CD14-positive monocyte (primary cell): ENCODE measurements at regions not wholly inside any gene's neighbourhood (a gene's known extent, or its start where the extent isn't known, plus 50 kb on each side); places are given as distances from the start of the nearest gene placed in this dataset.

ENCODE experiments used
- DNase-seq, 3 donors: peaks; one replicate each; pipeline ENCODE4 v3.0.0-alpha.2; 2011 to 2022
- H2AFZ ChIP-seq: 2 replicates; pipeline ENCODE4 v1.6.0; 2012; ENCODE audit warnings: mild to moderate bottlenecking, low read depth, low read length, inconsistent platforms; ENCODE audit not compliant: insufficient read depth, poor library complexity, severe bottlenecking
- H3K27ac ChIP-seq, 2 donors: 1 replicate in 1 of 2; 2 replicates in 1 of 2; pipeline ENCODE4 v1.5.1; 2012 to 2013; ENCODE audit warnings: low read length in 2 of 2, control low read depth in 1 of 2, inconsistent platforms in 1 of 2, low read depth in 1 of 2, mild to moderate bottlenecking in 1 of 2
- H3K27me3 ChIP-seq, 2 donors: one replicate each; pipeline versions ENCODE4 v1.6.0 to v1.6.1; 2011 to 2013; ENCODE audit warnings: low read length in 2 of 2; ENCODE audit not compliant: control insufficient read depth in 2 of 2, insufficient read depth in 2 of 2
- H3K36me3 ChIP-seq, 2 donors: replicated peaks in 1 of 2; 1 replicate in 1 of 2; 2 replicates in 1 of 2; pipeline versions ENCODE4 v1.5.1 to v1.6.1; 2012 to 2013; ENCODE audit warnings: low read length in 2 of 2, control low read depth in 1 of 2, inconsistent platforms in 1 of 2, mild to moderate bottlenecking in 1 of 2; ENCODE audit not compliant: insufficient read depth in 2 of 2, control insufficient read depth in 1 of 2
- H3K4me1 ChIP-seq, 2 donors: 1 replicate in 1 of 2; 2 replicates in 1 of 2; pipeline versions ENCODE4 v1.5.1 to v1.6.1; 2012 to 2013; ENCODE audit warnings: low read length in 2 of 2, control low read depth in 1 of 2, inconsistent platforms in 1 of 2, mild to moderate bottlenecking in 1 of 2, moderate library complexity in 1 of 2; ENCODE audit not compliant: insufficient read depth in 2 of 2, control insufficient read depth in 1 of 2
- H3K4me2 ChIP-seq: replicated peaks from 2 replicates; pipeline ENCODE3; 2012; ENCODE audit warnings: low read length, moderate library complexity, mild to moderate bottlenecking; ENCODE audit not compliant: poor library complexity, severe bottlenecking; ENCODE audit errors: extremely low read depth
- H3K4me3 ChIP-seq, 3 experiments: fragments of 200-600 bp in 1 of 3; sonication (generic) in 1 of 3; replicated peaks in 1 of 3; 1 replicate in 2 of 3; 2 replicates in 1 of 3; pipeline ENCODE4 v1.5.1; 2011 to 2013; ENCODE audit warnings: low read length in 3 of 3, mild to moderate bottlenecking in 3 of 3, control low read depth in 2 of 3, low read depth in 2 of 3, inconsistent platforms in 1 of 3, moderate library complexity in 1 of 3
- H3K79me2 ChIP-seq: 2 replicates; pipeline ENCODE4 v1.6.0; 2012; ENCODE audit warnings: mild to moderate bottlenecking, control low read depth, inconsistent platforms, low read length, moderate library complexity; ENCODE audit not compliant: insufficient read depth
- H3K9ac ChIP-seq: 2 replicates; pipeline ENCODE4 v1.6.0; 2017; ENCODE audit warnings: low read length, mild to moderate bottlenecking; ENCODE audit not compliant: insufficient read depth, poor library complexity, severe bottlenecking
- H3K9me3 ChIP-seq, 2 donors: replicated peaks in 1 of 2; 1 replicate in 1 of 2; 2 replicates in 1 of 2; pipeline versions ENCODE4 v1.5.1 to v1.6.1; 2012 to 2013; ENCODE audit warnings: low read length in 2 of 2, control low read depth in 1 of 2; ENCODE audit not compliant: control insufficient read depth in 1 of 2, insufficient read depth in 1 of 2
- H4K20me1 ChIP-seq: 2 replicates; pipeline ENCODE4 v1.6.0; 2012; ENCODE audit warnings: mild to moderate bottlenecking, low read length, control low read depth, moderate library complexity; ENCODE audit not compliant: insufficient read depth
- H3K27ac Mint-ChIP-seq, 7 donors: one replicate each; pipeline ENCODE4 v1.8.0; 2020; ENCODE audit warnings: mild to moderate bottlenecking in 7 of 7, mixed read lengths in 7 of 7, moderate library complexity in 6 of 7, inconsistent platforms in 2 of 7
- H3K27me3 Mint-ChIP-seq, 3 donors: one replicate each; pipeline ENCODE4 v1.8.0; 2021 to 2022; ENCODE audit warnings: low read depth in 3 of 3, mild to moderate bottlenecking in 3 of 3, mixed read lengths in 3 of 3, moderate library complexity in 3 of 3, inconsistent platforms in 1 of 3
- H3K36me3 Mint-ChIP-seq, 2 donors: one replicate each; pipeline ENCODE4 v1.8.0; 2020; ENCODE audit warnings: mixed read lengths in 2 of 2, inconsistent platforms in 1 of 2, mild to moderate bottlenecking in 1 of 2
- H3K4me1 Mint-ChIP-seq: one replicate; pipeline ENCODE4 v1.8.0; 2020; ENCODE audit warnings: mild to moderate bottlenecking, mixed read lengths
- H3K4me3 Mint-ChIP-seq, 2 donors: one replicate each; pipeline ENCODE4 v1.8.0; 2020; ENCODE audit warnings: mild to moderate bottlenecking in 2 of 2, mixed read lengths in 2 of 2, moderate library complexity in 1 of 2
- H3K9me3 Mint-ChIP-seq, 7 donors: one replicate each; pipeline ENCODE4 v1.8.0; 2020 to 2022; ENCODE audit warnings: mixed read lengths in 7 of 7, mild to moderate bottlenecking in 6 of 7, moderate library complexity in 6 of 7, inconsistent platforms in 2 of 7
- WGBS: methylation state at CpG from one replicate; pipeline ENCODE4 v1.1.5; 2013; ENCODE audit warnings: missing lambda C conversion rate; ENCODE audit not compliant: insufficient coverage; 5-methylcytosine and 5-hydroxymethylcytosine counted together
- intact Hi-C, 2 donors: fragments of 100-400 bp; cut with micrococcal nuclease; formaldehyde crosslinking; loops; one replicate each; pipeline versions ENCODE4 v1.15.0 to v1.15.1; 2023
- TF ChIP-seq, protein P1 (sequence below): fragments of 200-600 bp; IDR thresholded peaks from one replicate; pipeline ENCODE4 v1.8.0; 2022; ENCODE audit warnings: antibody characterized with exemption, mild to moderate bottlenecking

DNA sequence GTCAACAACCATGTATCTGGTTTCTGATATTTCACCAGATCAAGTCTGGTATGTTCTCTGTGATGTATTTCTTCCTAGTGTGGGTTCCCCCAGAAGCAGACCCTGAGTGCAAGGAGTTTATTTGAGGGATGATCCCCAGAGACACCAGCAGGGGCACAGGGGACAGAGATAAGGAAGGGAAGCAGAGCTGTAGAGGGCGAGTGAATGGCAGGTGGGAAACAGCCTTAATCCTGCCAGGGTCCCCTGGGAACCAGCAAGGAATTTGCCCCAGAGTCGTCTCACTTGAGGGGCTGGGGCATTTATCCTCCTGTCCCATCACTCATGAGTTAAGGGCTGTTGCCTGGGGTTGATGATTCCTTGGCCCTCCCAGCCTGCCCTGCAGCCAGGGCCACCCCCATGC, 206.4 kb upstream of the BCOR start:
- H3K27me3 ChIP-seq = no peaks in the 10 kb centered on the region
- Mint-ChIP-seq H3K27me3 (peaks cover 4 to 19% (median 9%) of the 10 kb centered on the region in 3 donors), H3K36me3 (no peaks in the 10 kb centered on the region), H3K9me3 (peaks cover 11 to 37% (median 17%) of the 10 kb centered on the region in 7 donors), H3K27ac (peak overlapping the region in 3 of 7 donors; percentile 46 to 83 (median 70)), H3K4me1 (peaks cover 8% of the 10 kb centered on the region), H3K4me3 (no peak overlapping the region)
- H3K36me3 ChIP-seq = no peaks in the 10 kb centered on the region
- H3K4me3 ChIP-seq = no peak overlapping the region
- H2AFZ ChIP-seq = no peak overlapping the region
- H3K9ac ChIP-seq = no peak overlapping the region
- H3K4me1 ChIP-seq = peaks cover 0 to 7% of the 10 kb centered on the region in 2 donors
- H3K9me3 ChIP-seq = peaks cover 7 to 20% of the 10 kb centered on the region in 2 donors
- H3K79me2 ChIP-seq = no peaks in the 10 kb centered on the region
- no peaks in the 10 kb centered on the region for H4K20me1 ChIP-seq
- intact Hi-C loops = loop anchor here in 1 of 2 donors (10.0 kb wide), 1 partner anchor 81 kb away; no protein-coding TSS in a partner anchor
- H3K27ac ChIP-seq = peak overlapping the region; percentile 56 to 60
- no CpG with 5 or more reads among the region's 2 CpGs for WGBS
- no peak for DNase-seq
- no peak overlapping the region for H3K4me2 ChIP-seq
- TF ChIP-seq, protein P1, sequence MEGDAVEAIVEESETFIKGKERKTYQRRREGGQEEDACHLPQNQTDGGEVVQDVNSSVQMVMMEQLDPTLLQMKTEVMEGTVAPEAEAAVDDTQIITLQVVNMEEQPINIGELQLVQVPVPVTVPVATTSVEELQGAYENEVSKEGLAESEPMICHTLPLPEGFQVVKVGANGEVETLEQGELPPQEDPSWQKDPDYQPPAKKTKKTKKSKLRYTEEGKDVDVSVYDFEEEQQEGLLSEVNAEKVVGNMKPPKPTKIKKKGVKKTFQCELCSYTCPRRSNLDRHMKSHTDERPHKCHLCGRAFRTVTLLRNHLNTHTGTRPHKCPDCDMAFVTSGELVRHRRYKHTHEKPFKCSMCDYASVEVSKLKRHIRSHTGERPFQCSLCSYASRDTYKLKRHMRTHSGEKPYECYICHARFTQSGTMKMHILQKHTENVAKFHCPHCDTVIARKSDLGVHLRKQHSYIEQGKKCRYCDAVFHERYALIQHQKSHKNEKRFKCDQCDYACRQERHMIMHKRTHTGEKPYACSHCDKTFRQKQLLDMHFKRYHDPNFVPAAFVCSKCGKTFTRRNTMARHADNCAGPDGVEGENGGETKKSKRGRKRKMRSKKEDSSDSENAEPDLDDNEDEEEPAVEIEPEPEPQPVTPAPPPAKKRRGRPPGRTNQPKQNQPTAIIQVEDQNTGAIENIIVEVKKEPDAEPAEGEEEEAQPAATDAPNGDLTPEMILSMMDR = no peak

DNA sequence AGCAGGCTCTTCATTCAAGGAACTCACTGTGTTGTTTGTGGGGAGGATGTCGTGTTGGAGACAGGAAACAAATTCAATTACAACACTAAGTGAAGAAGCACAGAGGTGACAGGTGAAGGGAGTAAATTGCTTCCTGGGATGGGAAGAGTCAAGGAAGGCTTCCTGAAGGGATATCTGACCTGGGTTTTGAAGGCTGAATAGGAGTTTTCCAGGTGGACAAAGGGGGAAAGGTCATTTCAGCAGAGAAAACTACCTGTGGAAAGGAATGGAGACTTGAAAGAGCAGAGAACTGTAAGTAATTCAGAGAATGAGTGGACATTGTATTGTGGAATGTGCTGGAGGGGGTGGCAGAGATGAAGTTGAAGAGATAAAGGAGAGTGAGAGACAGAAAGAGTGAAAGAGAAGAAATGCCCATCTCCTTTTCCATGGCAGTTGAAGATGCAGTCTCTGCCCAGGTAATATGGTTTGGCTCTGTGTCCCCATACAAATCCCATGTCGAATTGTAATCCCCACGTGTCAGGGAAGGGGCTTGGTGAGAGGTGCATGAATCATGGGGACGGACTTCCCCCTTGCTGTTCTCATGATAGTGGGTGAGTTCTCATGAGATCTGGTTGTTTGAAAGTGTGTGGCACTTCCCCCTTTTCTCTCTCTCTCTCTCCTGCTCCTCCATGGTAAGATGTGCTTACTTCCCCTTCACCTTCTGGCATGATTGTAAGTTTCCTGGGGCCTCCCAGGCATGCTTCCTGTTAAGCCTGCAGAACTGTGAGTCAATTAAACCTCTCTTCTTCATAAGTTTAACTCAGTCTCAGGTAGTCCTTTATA, 205.7 kb upstream of the BCOR start:
- WGBS = no CpG with 5 or more reads among the region's 4 CpGs
- TF ChIP-seq, protein P1 = no peak
- Mint-ChIP-seq H3K27ac (peak overlapping the region; percentile 5 to 87 (median 83)), H3K4me3 (no peak overlapping the region), H3K4me1 (peaks cover 8% of the 10 kb centered on the region), H3K36me3 (no peaks in the 10 kb centered on the region), H3K9me3 (peaks cover 11 to 37% (median 17%) of the 10 kb centered on the region in 7 donors), H3K27me3 (peaks cover 6 to 19% (median 7%) of the 10 kb centered on the region in 3 donors)
- DNase-seq = peak; percentile 60 to 90 (median 67)
- H3K79me2 ChIP-seq = no peaks in the 10 kb centered on the region
- intact Hi-C loops = loop anchor here in 1 of 2 donors (10.0 kb wide), 1 partner anchor 81 kb away; no protein-coding TSS in a partner anchor
- H3K9ac ChIP-seq = no peak overlapping the region
- H3K27me3 ChIP-seq = no peaks in the 10 kb centered on the region
- H4K20me1 ChIP-seq = no peaks in the 10 kb centered on the region
- H3K9me3 ChIP-seq = peaks cover 7 to 20% of the 10 kb centered on the region in 2 donors
- H3K27ac ChIP-seq = peak overlapping the region; percentile 56 to 66
- peaks cover 0 to 7% of the 10 kb centered on the region in 2 donors for H3K4me1 ChIP-seq
- H3K4me3 ChIP-seq = no peak overlapping the region
- no peak overlapping the region for H2AFZ ChIP-seq
- no peak overlapping the region for H3K4me2 ChIP-seq
- H3K36me3 ChIP-seq = no peaks in the 10 kb centered on the region
